HCT116 (cell line): ENCODE measurements at regions not wholly inside any gene's neighbourhood (a gene's known extent, or its start where the extent isn't known, plus 50 kb on each side); places are given as distances from the start of the nearest gene placed in this dataset.

ENCODE experiments used
- ATAC-seq: fragments of 200-7000 bp; cut with Tn5 transposase; 2 replicates; pipeline ENCODE4 v1.9.1; 2020; ENCODE audit warnings: mild to moderate bottlenecking, moderate library complexity
- BruUV-seq: library from RNA; stranded (reverse); fragments of 400-500 nt; replicated peaks from 2 replicates; lab custom pipeline; 2021; lab: Mats Ljungman, UMichigan
- CTCF ChIA-PET: fragments of 300-600 bp; sonication (Branson Sonifier 250); formaldehyde crosslinking; loops from one replicate; lab custom pipeline; 2021; ENCODE audit warnings: antibody characterized with exemption; lab: Charles Lee
- POLR2A ChIA-PET: fragments of 300-600, 350-600 bp; sonication (Branson Sonifier 250); formaldehyde crosslinking; loops from one replicate; lab custom pipeline; 2021; ENCODE audit warnings: antibody characterized with exemption; lab: Charles Lee
- RAD21 ChIA-PET, 2 experiments: fragments of 300-600 bp; sonication (Branson Sonifier 250); formaldehyde crosslinking; loops; one replicate each; lab custom pipeline; 2023; ENCODE audit warnings: low total read pairs in 2 of 2; ENCODE audit not compliant: uncharacterized antibody in 2 of 2, unreplicated experiment in 2 of 2, low non-redundant PET in 1 of 2; lab: Charles Lee
- DNase-seq: peaks from one replicate; pipeline ENCODE4 v3.0.0-alpha.2; 2010; ENCODE audit warnings: low read depth, low spot score
- H2AFZ ChIP-seq: fragments of 200-600 bp; shearing (Covaris generic), sonication (generic); 2 replicates; pipeline ENCODE4 v1.6.1; 2017; ENCODE audit warnings: low read depth, mixed run types, mixed read lengths, antibody characterized with exemption, low read length; ENCODE audit not compliant: poor library complexity, severe bottlenecking
- H3K27ac ChIP-seq: 2 replicates; pipeline ENCODE4 v1.5.1; 2012; ENCODE audit warnings: low read depth, low read length
- H3K27me3 ChIP-seq: fragments of 200-600 bp; sonication (generic); 2 replicates; pipeline ENCODE4 v1.6.1; 2016; ENCODE audit warnings: mixed run types, low read length, mixed read lengths; ENCODE audit not compliant: insufficient read depth
- H3K36me3 ChIP-seq, 2 experiments: fragments of 200-500 bp in 1 of 2; fragments of 200-600 bp in 1 of 2; sonication (Bioruptor generic) in 1 of 2; sonication (generic) in 1 of 2; 2 replicates each; pipeline versions ENCODE4 v1.5.1 to v1.6.1; 2014 to 2016; ENCODE audit warnings: low read length in 2 of 2, inconsistent platforms in 1 of 2, mixed read lengths in 1 of 2, mixed run types in 1 of 2; ENCODE audit not compliant: insufficient read depth in 2 of 2, control insufficient read depth in 1 of 2
- H3K4me1 ChIP-seq, 2 experiments: fragments of 200-600 bp in 1 of 2; sonication (generic) in 1 of 2; 2 replicates each; pipeline versions ENCODE4 v1.5.1 to v1.6.1; 2012 to 2017; ENCODE audit warnings: low read length in 2 of 2, inconsistent platforms in 1 of 2, mild to moderate bottlenecking in 1 of 2, mixed read lengths in 1 of 2, mixed run types in 1 of 2, moderate library complexity in 1 of 2; ENCODE audit not compliant: insufficient read depth in 2 of 2, control insufficient read depth in 1 of 2
- H3K4me2 ChIP-seq: fragments of 200-600 bp; sonication (generic); 2 replicates; pipeline ENCODE4 v1.6.1; 2017; ENCODE audit warnings: mixed run types, low read length, mixed read lengths
- H3K4me3 ChIP-seq, 2 experiments: fragments of 200-600 bp in 1 of 2; sonication (generic) in 1 of 2; replicated peaks in 1 of 2; 2 replicates each; pipeline ENCODE4 v1.5.1; 2011 to 2016; ENCODE audit warnings: low read length in 2 of 2, control low read depth in 1 of 2, low read depth in 1 of 2, mild to moderate bottlenecking in 1 of 2, mixed read lengths in 1 of 2, mixed run types in 1 of 2
- H3K79me2 ChIP-seq: fragments of 200-600 bp; sonication (generic); 2 replicates; pipeline ENCODE4 v1.6.1; 2017; ENCODE audit warnings: mild to moderate bottlenecking, mixed run types, low read length, moderate library complexity, mixed read lengths; ENCODE audit not compliant: insufficient read depth
- H3K9ac ChIP-seq: fragments of 200-600 bp; sonication (generic); 2 replicates; pipeline ENCODE4 v1.6.1; 2016; ENCODE audit warnings: low read length, mixed read lengths
- H3K9me2 ChIP-seq: fragments of 200-600 bp; sonication (generic), shearing (Covaris generic); 2 replicates; pipeline ENCODE4 v1.6.1; 2017; ENCODE audit warnings: mixed run types, mild to moderate bottlenecking, moderate library complexity; ENCODE audit not compliant: insufficient read depth
- H3K9me3 ChIP-seq, 2 experiments: fragments of 200-500 bp in 1 of 2; fragments of 200-600 bp in 1 of 2; sonication (Bioruptor generic) in 1 of 2; sonication (generic) in 1 of 2; 2 replicates each; pipeline ENCODE4 v1.6.1; 2014 to 2017; ENCODE audit warnings: low read length in 2 of 2, mixed read lengths in 2 of 2, inconsistent platforms in 1 of 2, low read depth in 1 of 2, mild to moderate bottlenecking in 1 of 2, mixed run types in 1 of 2, moderate library complexity in 1 of 2; ENCODE audit not compliant: control insufficient read depth in 1 of 2, insufficient read depth in 1 of 2
- H4K20me1 ChIP-seq: fragments of 200-600 bp; sonication (generic), shearing (Covaris generic); 2 replicates; pipeline ENCODE4 v1.6.1; 2017; ENCODE audit warnings: mixed run types, mild to moderate bottlenecking, moderate library complexity; ENCODE audit not compliant: insufficient read depth
- CBX3 ChIP-seq: IDR thresholded peaks from 2 replicates; pipeline ENCODE4 v1.6.1; 2012; ENCODE audit warnings: low read depth
- CEBPB ChIP-seq: IDR thresholded peaks from 2 replicates; pipeline ENCODE4 v1.6.1; 2012; ENCODE audit warnings: low read depth
- EGR1 ChIP-seq: IDR thresholded peaks from 2 replicates; pipeline ENCODE4 v1.6.1; 2012; ENCODE audit warnings: low read depth
- ELF1 ChIP-seq: IDR thresholded peaks from 2 replicates; pipeline ENCODE4 v1.6.1; 2012; ENCODE audit warnings: low read depth, borderline replicate concordance
- EZH2phosphoT487 ChIP-seq: fragments of 200-600 bp; IDR thresholded peaks from 2 replicates; pipeline ENCODE4 v1.6.1; 2018; ENCODE audit warnings: antibody characterized with exemption, borderline replicate concordance
- FOSL1 ChIP-seq: IDR thresholded peaks from 2 replicates; pipeline ENCODE4 v1.6.1; 2012; ENCODE audit warnings: low read depth
- JUND ChIP-seq: IDR thresholded peaks from 2 replicates; pipeline ENCODE4 v1.6.1; 2012
- POLR2AphosphoS5 ChIP-seq: IDR thresholded peaks from 2 replicates; pipeline ENCODE4 v1.6.1; 2011; ENCODE audit warnings: mild to moderate bottlenecking, low read depth, low read length, moderate library complexity
- SP1 ChIP-seq: IDR thresholded peaks from 2 replicates; pipeline ENCODE4 v1.6.1; 2012; ENCODE audit warnings: low read depth
- TCF7L2 ChIP-seq: IDR thresholded peaks from 2 replicates; pipeline ENCODE4 v1.7.0; 2011; ENCODE audit warnings: borderline replicate concordance, inconsistent platforms; ENCODE audit not compliant: insufficient read depth, insufficient read length; ENCODE audit errors: extremely low read depth
- ZFX ChIP-seq: fragments of 450-650 bp; IDR thresholded peaks from 2 replicates; pipeline ENCODE4 v1.6.1; 2017
- ZNF274 ChIP-seq: fragments of 200-500 bp; sonication (Bioruptor generic); IDR thresholded peaks from 2 replicates; pipeline ENCODE4 v1.6.1; 2014; ENCODE audit warnings: mild to moderate bottlenecking, low read depth, low read length, inconsistent platforms
- intact Hi-C: fragments of 100-400 bp; cut with micrococcal nuclease; formaldehyde crosslinking; loops from 2 replicates; pipeline ENCODE4 v1.10.0; 2022
- TF ChIP-seq, protein P1 (sequence below): IDR thresholded peaks from 2 replicates; pipeline ENCODE4 v1.6.1; 2011; ENCODE audit warnings: mild to moderate bottlenecking, low read length, moderate library complexity; ENCODE audit not compliant: insufficient replicate concordance; ENCODE audit errors: extremely low read depth
- TF ChIP-seq, protein P2 (sequence below): IDR thresholded peaks from 2 replicates; pipeline ENCODE4 v1.6.1; 2012
- TF ChIP-seq, protein P3 (sequence below): IDR thresholded peaks from 2 replicates; pipeline ENCODE4 v1.6.1; 2012
- TF ChIP-seq, protein P4 (sequence below): IDR thresholded peaks from 2 replicates; pipeline ENCODE4 v1.6.1; 2012; ENCODE audit warnings: low read depth
- TF ChIP-seq, protein P5 (sequence below), 3 experiments: fragments of 200-600 bp in 1 of 3; sonication (generic) in 1 of 3; IDR thresholded peaks in 2 of 3; conservative IDR thresholded peaks in 1 of 3; 2 replicates each; pipeline ENCODE4 v1.5.1; 2012 to 2017; ENCODE audit warnings: low read depth in 2 of 3, low read length in 2 of 3, antibody characterized with exemption in 1 of 3, borderline replicate concordance in 1 of 3, control low read depth in 1 of 3, mild to moderate bottlenecking in 1 of 3, mixed read lengths in 1 of 3, mixed run types in 1 of 3, moderate library complexity in 1 of 3; ENCODE audit not compliant: insufficient read depth in 1 of 3

DNA sequence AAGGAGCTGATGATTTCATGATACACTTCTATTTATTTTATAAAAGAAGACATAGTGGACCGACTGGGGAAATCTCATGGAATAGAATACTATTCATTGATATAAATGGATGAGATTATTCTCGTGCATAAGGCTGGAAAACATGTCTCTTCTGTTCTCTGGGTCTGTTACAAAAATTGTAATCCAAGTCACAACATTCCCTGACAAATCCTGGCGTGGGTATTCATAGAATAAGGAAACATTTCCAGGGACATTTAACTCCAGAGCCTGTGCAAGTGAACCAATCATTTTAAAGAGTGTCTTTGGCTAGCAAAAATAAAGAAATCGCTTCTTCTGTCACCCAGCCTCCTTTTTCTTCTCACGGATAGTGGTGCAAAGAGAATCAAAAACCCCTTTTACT lies 1148.5 kb upstream of the AUTS2 start:
- no peak for ATAC-seq
- H3K4me2 ChIP-seq: no peak overlapping the region
- H3K9me2 ChIP-seq: no peaks in the 10 kb centered on the region
- no peak overlapping the region for H3K27ac ChIP-seq
- intact Hi-C loops: no loop called here
- H3K79me2 ChIP-seq: no peaks in the 10 kb centered on the region
- POLR2A ChIA-PET: no interaction called here
- no peaks in the 10 kb centered on the region for H3K4me1 ChIP-seq
- no TSS peak for BruUV-seq
- no peaks in the 10 kb centered on the region for H3K36me3 ChIP-seq
- CTCF ChIA-PET: no interaction called here
- no peak overlapping the region for H3K9ac ChIP-seq
- no peaks in the 10 kb centered on the region for H4K20me1 ChIP-seq
- peaks cover 5 to 9% of the 10 kb centered on the region in 2 experiments; a peak in 2 of 4 replicates for H3K9me3 ChIP-seq
- H3K4me3 ChIP-seq: no peak overlapping the region
- RAD21 ChIA-PET: no interaction called here
- TF ChIP-seq SP1: no peak
- no peak for TF ChIP-seq TCF7L2
- TF ChIP-seq, protein P1, sequence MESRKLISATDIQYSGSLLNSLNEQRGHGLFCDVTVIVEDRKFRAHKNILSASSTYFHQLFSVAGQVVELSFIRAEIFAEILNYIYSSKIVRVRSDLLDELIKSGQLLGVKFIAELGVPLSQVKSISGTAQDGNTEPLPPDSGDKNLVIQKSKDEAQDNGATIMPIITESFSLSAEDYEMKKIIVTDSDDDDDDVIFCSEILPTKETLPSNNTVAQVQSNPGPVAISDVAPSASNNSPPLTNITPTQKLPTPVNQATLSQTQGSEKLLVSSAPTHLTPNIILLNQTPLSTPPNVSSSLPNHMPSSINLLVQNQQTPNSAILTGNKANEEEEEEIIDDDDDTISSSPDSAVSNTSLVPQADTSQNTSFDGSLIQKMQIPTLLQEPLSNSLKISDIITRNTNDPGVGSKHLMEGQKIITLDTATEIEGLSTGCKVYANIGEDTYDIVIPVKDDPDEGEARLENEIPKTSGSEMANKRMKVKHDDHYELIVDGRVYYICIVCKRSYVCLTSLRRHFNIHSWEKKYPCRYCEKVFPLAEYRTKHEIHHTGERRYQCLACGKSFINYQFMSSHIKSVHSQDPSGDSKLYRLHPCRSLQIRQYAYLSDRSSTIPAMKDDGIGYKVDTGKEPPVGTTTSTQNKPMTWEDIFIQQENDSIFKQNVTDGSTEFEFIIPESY: no peak
- no peak for TF ChIP-seq POLR2AphosphoS5
- TF ChIP-seq CBX3: no peak
- TF ChIP-seq JUND: no peak
- TF ChIP-seq ZNF274: no peak
- TF ChIP-seq FOSL1: no peak
- TF ChIP-seq EGR1: no peak
- no peak for TF ChIP-seq ELF1
- TF ChIP-seq, protein P2, sequence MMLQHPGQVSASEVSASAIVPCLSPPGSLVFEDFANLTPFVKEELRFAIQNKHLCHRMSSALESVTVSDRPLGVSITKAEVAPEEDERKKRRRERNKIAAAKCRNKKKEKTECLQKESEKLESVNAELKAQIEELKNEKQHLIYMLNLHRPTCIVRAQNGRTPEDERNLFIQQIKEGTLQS: no peak
- TF ChIP-seq, protein P3, sequence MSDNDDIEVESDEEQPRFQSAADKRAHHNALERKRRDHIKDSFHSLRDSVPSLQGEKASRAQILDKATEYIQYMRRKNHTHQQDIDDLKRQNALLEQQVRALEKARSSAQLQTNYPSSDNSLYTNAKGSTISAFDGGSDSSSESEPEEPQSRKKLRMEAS: no peak
- no peak for TF ChIP-seq EZH2phosphoT487
- TF ChIP-seq, protein P4, sequence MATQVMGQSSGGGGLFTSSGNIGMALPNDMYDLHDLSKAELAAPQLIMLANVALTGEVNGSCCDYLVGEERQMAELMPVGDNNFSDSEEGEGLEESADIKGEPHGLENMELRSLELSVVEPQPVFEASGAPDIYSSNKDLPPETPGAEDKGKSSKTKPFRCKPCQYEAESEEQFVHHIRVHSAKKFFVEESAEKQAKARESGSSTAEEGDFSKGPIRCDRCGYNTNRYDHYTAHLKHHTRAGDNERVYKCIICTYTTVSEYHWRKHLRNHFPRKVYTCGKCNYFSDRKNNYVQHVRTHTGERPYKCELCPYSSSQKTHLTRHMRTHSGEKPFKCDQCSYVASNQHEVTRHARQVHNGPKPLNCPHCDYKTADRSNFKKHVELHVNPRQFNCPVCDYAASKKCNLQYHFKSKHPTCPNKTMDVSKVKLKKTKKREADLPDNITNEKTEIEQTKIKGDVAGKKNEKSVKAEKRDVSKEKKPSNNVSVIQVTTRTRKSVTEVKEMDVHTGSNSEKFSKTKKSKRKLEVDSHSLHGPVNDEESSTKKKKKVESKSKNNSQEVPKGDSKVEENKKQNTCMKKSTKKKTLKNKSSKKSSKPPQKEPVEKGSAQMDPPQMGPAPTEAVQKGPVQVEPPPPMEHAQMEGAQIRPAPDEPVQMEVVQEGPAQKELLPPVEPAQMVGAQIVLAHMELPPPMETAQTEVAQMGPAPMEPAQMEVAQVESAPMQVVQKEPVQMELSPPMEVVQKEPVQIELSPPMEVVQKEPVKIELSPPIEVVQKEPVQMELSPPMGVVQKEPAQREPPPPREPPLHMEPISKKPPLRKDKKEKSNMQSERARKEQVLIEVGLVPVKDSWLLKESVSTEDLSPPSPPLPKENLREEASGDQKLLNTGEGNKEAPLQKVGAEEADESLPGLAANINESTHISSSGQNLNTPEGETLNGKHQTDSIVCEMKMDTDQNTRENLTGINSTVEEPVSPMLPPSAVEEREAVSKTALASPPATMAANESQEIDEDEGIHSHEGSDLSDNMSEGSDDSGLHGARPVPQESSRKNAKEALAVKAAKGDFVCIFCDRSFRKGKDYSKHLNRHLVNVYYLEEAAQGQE: no peak
- TF ChIP-seq, protein P5, sequence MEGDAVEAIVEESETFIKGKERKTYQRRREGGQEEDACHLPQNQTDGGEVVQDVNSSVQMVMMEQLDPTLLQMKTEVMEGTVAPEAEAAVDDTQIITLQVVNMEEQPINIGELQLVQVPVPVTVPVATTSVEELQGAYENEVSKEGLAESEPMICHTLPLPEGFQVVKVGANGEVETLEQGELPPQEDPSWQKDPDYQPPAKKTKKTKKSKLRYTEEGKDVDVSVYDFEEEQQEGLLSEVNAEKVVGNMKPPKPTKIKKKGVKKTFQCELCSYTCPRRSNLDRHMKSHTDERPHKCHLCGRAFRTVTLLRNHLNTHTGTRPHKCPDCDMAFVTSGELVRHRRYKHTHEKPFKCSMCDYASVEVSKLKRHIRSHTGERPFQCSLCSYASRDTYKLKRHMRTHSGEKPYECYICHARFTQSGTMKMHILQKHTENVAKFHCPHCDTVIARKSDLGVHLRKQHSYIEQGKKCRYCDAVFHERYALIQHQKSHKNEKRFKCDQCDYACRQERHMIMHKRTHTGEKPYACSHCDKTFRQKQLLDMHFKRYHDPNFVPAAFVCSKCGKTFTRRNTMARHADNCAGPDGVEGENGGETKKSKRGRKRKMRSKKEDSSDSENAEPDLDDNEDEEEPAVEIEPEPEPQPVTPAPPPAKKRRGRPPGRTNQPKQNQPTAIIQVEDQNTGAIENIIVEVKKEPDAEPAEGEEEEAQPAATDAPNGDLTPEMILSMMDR (IDR thresholded peaks at IDR 0.05 in 2 of 3, conservative IDR thresholded peaks at IDR 0.05 in 1 of 3; ENCODE audit: borderline replicate concordance in 1 of 3, insufficient read depth in 1 of 3, low read depth in 2 of 3, low read length in 2 of 3): no peak
- no peak for TF ChIP-seq ZFX
- no peak for TF ChIP-seq CEBPB
- TF ChIP-seq, all 23 proteins: peak for 0
- H2AFZ ChIP-seq: no peak overlapping the region
- DNase-seq: no peak
- no peaks in the 10 kb centered on the region for H3K27me3 ChIP-seq
